ENCODE measurements at regions not wholly inside any gene's neighbourhood (a gene's known extent, or its start where the extent isn't known, plus 50 kb on each side); places are given as distances from the start of the nearest gene placed in this dataset.
"Not testable (repeated sequence)": the region's sequence is repeated elsewhere in the genome, so short reads cannot be mapped to it uniquely, and the experiment has no call there.

GRCh38 chrX:128954697-128955096 lies 568.6 kb downstream of the SMARCA1 start:
- not testable (repeated sequence) for DNase-seq (ENCODE audit: low spot score)

- DNase-seq (ENCODE audit: low spot score), result no peak
Measured at GRCh38 chrX:128931071-128931470, 592.2 kb downstream of the SMARCA1 start.

GRCh38 chrX:128929271-128930057 lies 593.8 kb downstream of the SMARCA1 start:
- DNase-seq (ENCODE audit: low spot score), result no peak

- no peak for DNase-seq (ENCODE audit: low spot score)
Measured at GRCh38 chrX:128928636-128929035, 594.7 kb downstream of the SMARCA1 start.

GRCh38 chrX:128927363-128927762 lies 595.9 kb downstream of the SMARCA1 start:
- DNase-seq (ENCODE audit: low spot score), result no peak

- DNase-seq (ENCODE audit: low spot score), result no peak
Measured at GRCh38 chrX:128906753-128907152, 616.5 kb downstream of the SMARCA1 start.

- DNase-seq (ENCODE audit: low spot score), result no peak
Measured at GRCh38 chrX:128901018-128901417, 622.3 kb downstream of the SMARCA1 start.

GRCh38 chrX:128897621-128898020 lies 625.7 kb downstream of the SMARCA1 start:
- DNase-seq (ENCODE audit: low spot score), result no peak

- DNase-seq (ENCODE audit: low spot score), result no peak
Measured at GRCh38 chrX:128891554-128891953, 631.7 kb downstream of the SMARCA1 start.

- DNase-seq (ENCODE audit: low spot score), result no peak
Measured at GRCh38 chrX:128884430-128884829, 638.9 kb downstream of the SMARCA1 start.

GRCh38 chrX:128883650-128884049 lies 639.6 kb downstream of the SMARCA1 start:
- no peak for DNase-seq (ENCODE audit: low spot score)

GRCh38 chrX:128870361-128870760 lies 652.9 kb downstream of the SMARCA1 start:
- DNase-seq (ENCODE audit: low spot score), result no peak

GRCh38 chrX:128862557-128862956 lies 660.7 kb downstream of the SMARCA1 start:
- no peak for DNase-seq (ENCODE audit: low spot score)

- no peak for DNase-seq (ENCODE audit: low spot score)
Measured at GRCh38 chrX:128848374-128848773, 674.9 kb downstream of the SMARCA1 start.

GRCh38 chrX:128846385-128846784 lies 676.9 kb downstream of the SMARCA1 start:
- no peak for DNase-seq (ENCODE audit: low spot score)

GRCh38 chrX:128818690-128819089 lies 704.6 kb downstream of the SMARCA1 start:
- DNase-seq (ENCODE audit: low spot score), result no peak

- DNase-seq (ENCODE audit: low spot score), result no peak
Measured at GRCh38 chrX:128816919-128817318, 706.4 kb downstream of the SMARCA1 start.

- no peak for DNase-seq (ENCODE audit: low spot score)
Measured at GRCh38 chrX:128807367-128807766, 715.9 kb downstream of the SMARCA1 start.

- DNase-seq (ENCODE audit: low spot score), result no peak
Measured at GRCh38 chrX:128805236-128805635, 718.1 kb downstream of the SMARCA1 start.

- DNase-seq (ENCODE audit: low spot score), result no peak
Measured at GRCh38 chrX:128804828-128805227, 718.5 kb downstream of the SMARCA1 start.

- DNase-seq (ENCODE audit: low spot score), result no peak
Measured at GRCh38 chrX:128800138-128800537, 723.2 kb downstream of the SMARCA1 start.

GRCh38 chrX:128783139-128783538 lies 730.9 kb upstream of the ACTRT1 start:
- not testable (repeated sequence) for DNase-seq (ENCODE audit: low spot score)

- DNase-seq (ENCODE audit: low spot score), result peak; percentile 1
Measured at GRCh38 chrX:128781506-128781905, 729.3 kb upstream of the ACTRT1 start.

- no peak for DNase-seq (ENCODE audit: low spot score)
Measured at GRCh38 chrX:128780934-128781333, 728.7 kb upstream of the ACTRT1 start.
